Peyer's patch (tissue), 4 donors: ENCODE measurements at regions not wholly inside any gene's neighbourhood (a gene's known extent, or its start where the extent isn't known, plus 50 kb on each side); places are given as distances from the start of the nearest gene placed in this dataset.

Experiments used
- POLR2A ChIP-seq, 2 donors: fragments of 450-650 bp; IDR thresholded peaks; one replicate each; pipeline ENCODE4 v1.5.1; 2017; ENCODE audit warnings: antibody characterized with exemption in 2 of 2, mild to moderate bottlenecking in 2 of 2, moderate library complexity in 2 of 2
- TF ChIP-seq, protein P1 (sequence below), 6 experiments: fragments of 450-650 bp in 4 of 6; fragments of 200-600 bp in 2 of 6; sonication (generic) in 1 of 6; IDR thresholded peaks; one replicate each; pipeline ENCODE4 v1.5.1; 2017 to 2019; ENCODE audit warnings: antibody characterized with exemption in 6 of 6, mild to moderate bottlenecking in 3 of 6, moderate library complexity in 1 of 6

GRCh38 chr18:28916456-28916855, 739.5 kb upstream of the CDH2 start:
- no peak for TF ChIP-seq POLR2A (IDR thresholded peaks at IDR 0.05)
- TF ChIP-seq, protein P1, sequence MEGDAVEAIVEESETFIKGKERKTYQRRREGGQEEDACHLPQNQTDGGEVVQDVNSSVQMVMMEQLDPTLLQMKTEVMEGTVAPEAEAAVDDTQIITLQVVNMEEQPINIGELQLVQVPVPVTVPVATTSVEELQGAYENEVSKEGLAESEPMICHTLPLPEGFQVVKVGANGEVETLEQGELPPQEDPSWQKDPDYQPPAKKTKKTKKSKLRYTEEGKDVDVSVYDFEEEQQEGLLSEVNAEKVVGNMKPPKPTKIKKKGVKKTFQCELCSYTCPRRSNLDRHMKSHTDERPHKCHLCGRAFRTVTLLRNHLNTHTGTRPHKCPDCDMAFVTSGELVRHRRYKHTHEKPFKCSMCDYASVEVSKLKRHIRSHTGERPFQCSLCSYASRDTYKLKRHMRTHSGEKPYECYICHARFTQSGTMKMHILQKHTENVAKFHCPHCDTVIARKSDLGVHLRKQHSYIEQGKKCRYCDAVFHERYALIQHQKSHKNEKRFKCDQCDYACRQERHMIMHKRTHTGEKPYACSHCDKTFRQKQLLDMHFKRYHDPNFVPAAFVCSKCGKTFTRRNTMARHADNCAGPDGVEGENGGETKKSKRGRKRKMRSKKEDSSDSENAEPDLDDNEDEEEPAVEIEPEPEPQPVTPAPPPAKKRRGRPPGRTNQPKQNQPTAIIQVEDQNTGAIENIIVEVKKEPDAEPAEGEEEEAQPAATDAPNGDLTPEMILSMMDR (IDR thresholded peaks at IDR 0.05) = no peak
